HG03378 (cell line): ENCODE measurements at regions not wholly inside any gene's neighbourhood (a gene's known extent, or its start where the extent isn't known, plus 50 kb on each side); places are given as distances from the start of the nearest gene placed in this dataset.
A peak's percentile ranks its signal among the peaks of the same experiment; 100 is the strongest.

Experiments used
- ATAC-seq: cut with Tn5 transposase; IDR thresholded peaks from one replicate; pipeline ENCODE4 v1.9.1; 2021; ENCODE audit warnings: mild to moderate bottlenecking, moderate library complexity; ENCODE audit not compliant: unreplicated experiment

- no peak for ATAC-seq
Observed at GRCh38 chr6:78565997-78566396, 301.4 kb upstream of the IRAK1BP1 start.

GRCh38 chr6:78570044-78570443, 297.3 kb upstream of the IRAK1BP1 start:
- ATAC-seq = no peak

GRCh38 chr6:78577585-78577984, 289.8 kb upstream of the IRAK1BP1 start:
- no peak for ATAC-seq

GRCh38 chr6:78578430-78578829, 288.9 kb upstream of the IRAK1BP1 start:
- ATAC-seq = no peak

GRCh38 chr6:78580923-78581322, 286.4 kb upstream of the IRAK1BP1 start:
- ATAC-seq = peak; percentile 81

GRCh38 chr6:78583079-78583478, 284.3 kb upstream of the IRAK1BP1 start:
- ATAC-seq = no peak

- ATAC-seq = no peak
Observed at GRCh38 chr6:78589436-78589835, 277.9 kb upstream of the IRAK1BP1 start.

GRCh38 chr6:78593898-78594667, 273.3 kb upstream of the IRAK1BP1 start:
- no peak for ATAC-seq

- no peak for ATAC-seq
Observed at GRCh38 chr6:78594668-78595066, 272.7 kb upstream of the IRAK1BP1 start.

GRCh38 chr6:78597966-78598365, 269.4 kb upstream of the IRAK1BP1 start:
- ATAC-seq = no peak

GRCh38 chr6:78598966-78599365, 268.4 kb upstream of the IRAK1BP1 start:
- ATAC-seq = no peak

- ATAC-seq = no peak
Observed at GRCh38 chr6:78599526-78599925, 267.8 kb upstream of the IRAK1BP1 start.

GRCh38 chr6:78605909-78606446, 261.4 kb upstream of the IRAK1BP1 start:
- ATAC-seq = no peak

GRCh38 chr6:78607189-78607588, 260.2 kb upstream of the IRAK1BP1 start:
- ATAC-seq = no peak

GRCh38 chr6:78611102-78611620, 256.2 kb upstream of the IRAK1BP1 start:
- ATAC-seq = no peak

- ATAC-seq = no peak
Observed at GRCh38 chr6:78611886-78612480, 255.4 kb upstream of the IRAK1BP1 start.

- ATAC-seq = peak; percentile 63
Observed at GRCh38 chr6:78614961-78615360, 252.4 kb upstream of the IRAK1BP1 start.

- peak; percentile 82 for ATAC-seq
Observed at GRCh38 chr6:78615430-78615904, 251.9 kb upstream of the IRAK1BP1 start.

- no peak for ATAC-seq
Observed at GRCh38 chr6:78618970-78619369, 248.4 kb upstream of the IRAK1BP1 start.

- ATAC-seq = no peak
Observed at GRCh38 chr6:78623554-78623953, 243.8 kb upstream of the IRAK1BP1 start.

- ATAC-seq = no peak
Observed at GRCh38 chr6:78629154-78629721, 238.1 kb upstream of the IRAK1BP1 start.

GRCh38 chr6:78629836-78630235, 237.5 kb upstream of the IRAK1BP1 start:
- no peak for ATAC-seq
